Fibroblast of peridontal ligament (primary cell): ENCODE measurements at regions not wholly inside any gene's neighbourhood (a gene's known extent, or its start where the extent isn't known, plus 50 kb on each side); places are given as distances from the start of the nearest gene placed in this dataset.
A peak's percentile ranks its signal among the peaks of the same experiment; 100 is the strongest.

Experiments used
- DNase-seq: peaks from one replicate; pipeline ENCODE4 v3.0.0-alpha.2; 2010; ENCODE audit errors: extremely low read depth

- no peak for DNase-seq
Observed at GRCh38 chr20:6831461-6831860, 64.0 kb downstream of the BMP2 start.

GRCh38 chr20:6832811-6833210 is 65.3 kb downstream of the BMP2 start:
- no peak for DNase-seq

GRCh38 chr20:6835609-6836008 is 68.1 kb downstream of the BMP2 start:
- DNase-seq: no peak

GRCh38 chr20:6836821-6837374 is 69.4 kb downstream of the BMP2 start:
- no peak for DNase-seq

GRCh38 chr20:6837730-6838129 is 70.2 kb downstream of the BMP2 start:
- no peak for DNase-seq

- no peak for DNase-seq
Observed at GRCh38 chr20:6838181-6838826, 70.8 kb downstream of the BMP2 start.

- no peak for DNase-seq
Observed at GRCh38 chr20:6841128-6841527, 73.6 kb downstream of the BMP2 start.

GRCh38 chr20:6845141-6845540 is 77.7 kb downstream of the BMP2 start:
- no peak for DNase-seq

- no peak for DNase-seq
Observed at GRCh38 chr20:6848041-6848440, 80.6 kb downstream of the BMP2 start.

GRCh38 chr20:6848992-6849391 is 81.5 kb downstream of the BMP2 start:
- no peak for DNase-seq

GRCh38 chr20:6851136-6851535 is 83.7 kb downstream of the BMP2 start:
- DNase-seq: no peak

GRCh38 chr20:6852478-6852877 is 85.0 kb downstream of the BMP2 start:
- no peak for DNase-seq

- DNase-seq: no peak
Observed at GRCh38 chr20:6855104-6855503, 87.6 kb downstream of the BMP2 start.

GRCh38 chr20:6855796-6856195 is 88.3 kb downstream of the BMP2 start:
- DNase-seq: no peak

GRCh38 chr20:6857927-6858326 is 90.4 kb downstream of the BMP2 start:
- DNase-seq: no peak

GRCh38 chr20:6863355-6863754 is 95.9 kb downstream of the BMP2 start:
- no peak for DNase-seq

- peak; percentile 0 for DNase-seq
Observed at GRCh38 chr20:6863798-6864201, 96.3 kb downstream of the BMP2 start.

GRCh38 chr20:6864740-6865139 is 97.3 kb downstream of the BMP2 start:
- DNase-seq: no peak

GRCh38 chr20:6866741-6867140 is 99.3 kb downstream of the BMP2 start:
- no peak for DNase-seq

- DNase-seq: no peak
Observed at GRCh38 chr20:6868861-6869260, 101.4 kb downstream of the BMP2 start.

- DNase-seq: no peak
Observed at GRCh38 chr20:6870559-6870958, 103.1 kb downstream of the BMP2 start.

- no peak for DNase-seq
Observed at GRCh38 chr20:6877633-6878032, 110.1 kb downstream of the BMP2 start.

- no peak for DNase-seq
Observed at GRCh38 chr20:6882561-6883291, 115.2 kb downstream of the BMP2 start.
